Lower leg skin (tissue), 3 donors: ENCODE measurements at regions not wholly inside any gene's neighbourhood (a gene's known extent, or its start where the extent isn't known, plus 50 kb on each side); places are given as distances from the start of the nearest gene placed in this dataset.

Source experiments
- CTCF ChIP-seq, 3 donors: fragments of 450-650 bp; IDR thresholded peaks; one replicate each; pipeline ENCODE4 v1.5.1; 2016; ENCODE audit warnings: antibody characterized with exemption in 3 of 3, mild to moderate bottlenecking in 3 of 3, moderate library complexity in 2 of 3
- POLR2A ChIP-seq, 2 donors: fragments of 450-650 bp; IDR thresholded peaks; one replicate each; pipeline ENCODE4 v1.6.1; 2016 to 2017; ENCODE audit warnings: antibody characterized with exemption in 2 of 2, mild to moderate bottlenecking in 1 of 2, moderate library complexity in 1 of 2

- TF ChIP-seq POLR2A (IDR thresholded peaks at IDR 0.05), result no peak
- no peak for TF ChIP-seq CTCF (IDR thresholded peaks at IDR 0.05)
Measured at GRCh38 chr5:118176146-118176545, 812.2 kb downstream of the DTWD2 start.
